ENCODE measurements at regions not wholly inside any gene's neighbourhood (a gene's known extent, or its start where the extent isn't known, plus 50 kb on each side); places are given as distances from the start of the nearest gene placed in this dataset.

- TF ChIP-seq, protein P1, sequence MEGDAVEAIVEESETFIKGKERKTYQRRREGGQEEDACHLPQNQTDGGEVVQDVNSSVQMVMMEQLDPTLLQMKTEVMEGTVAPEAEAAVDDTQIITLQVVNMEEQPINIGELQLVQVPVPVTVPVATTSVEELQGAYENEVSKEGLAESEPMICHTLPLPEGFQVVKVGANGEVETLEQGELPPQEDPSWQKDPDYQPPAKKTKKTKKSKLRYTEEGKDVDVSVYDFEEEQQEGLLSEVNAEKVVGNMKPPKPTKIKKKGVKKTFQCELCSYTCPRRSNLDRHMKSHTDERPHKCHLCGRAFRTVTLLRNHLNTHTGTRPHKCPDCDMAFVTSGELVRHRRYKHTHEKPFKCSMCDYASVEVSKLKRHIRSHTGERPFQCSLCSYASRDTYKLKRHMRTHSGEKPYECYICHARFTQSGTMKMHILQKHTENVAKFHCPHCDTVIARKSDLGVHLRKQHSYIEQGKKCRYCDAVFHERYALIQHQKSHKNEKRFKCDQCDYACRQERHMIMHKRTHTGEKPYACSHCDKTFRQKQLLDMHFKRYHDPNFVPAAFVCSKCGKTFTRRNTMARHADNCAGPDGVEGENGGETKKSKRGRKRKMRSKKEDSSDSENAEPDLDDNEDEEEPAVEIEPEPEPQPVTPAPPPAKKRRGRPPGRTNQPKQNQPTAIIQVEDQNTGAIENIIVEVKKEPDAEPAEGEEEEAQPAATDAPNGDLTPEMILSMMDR (IDR thresholded peaks at IDR 0.05; ENCODE audit: extremely low read depth, insufficient read depth, missing control alignments) = no peak
- in situ Hi-C loops (cut with MboI; ENCODE audit: low pct_unique_long_range_greater_than_20kb, low sequenced_read_pairs, unreplicated experiment) = no loop called here
- DNase-seq (ENCODE audit: low spot score) = no peak
Measured at GRCh38 chr2:226184940-226185615, 614.5 kb downstream of the IRS1 start.

DNA sequence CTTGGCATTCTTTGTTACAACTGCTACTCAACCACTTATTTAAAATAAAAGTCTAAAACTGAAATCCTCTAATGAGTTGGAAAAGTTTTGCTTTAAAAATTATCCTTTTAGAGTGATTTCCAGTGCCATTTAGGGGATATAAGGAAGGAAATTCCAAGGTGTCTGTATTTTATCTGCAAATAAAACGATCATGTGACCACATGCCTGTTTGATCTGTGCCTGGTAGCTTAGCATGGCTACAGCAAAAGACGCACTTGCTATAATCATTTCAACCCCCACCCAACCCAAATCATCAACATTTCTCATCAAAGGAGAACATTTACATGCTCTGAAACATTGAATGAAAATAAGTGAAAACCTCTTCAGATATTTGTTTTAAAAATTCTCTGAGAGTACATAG lies 615.1 kb downstream of the IRS1 start:
- TF ChIP-seq, protein P1 (IDR thresholded peaks at IDR 0.05; ENCODE audit: extremely low read depth, insufficient read depth, missing control alignments) = no peak

GRCh38 chr2:226183550-226183949 lies 616.1 kb downstream of the IRS1 start:
- TF ChIP-seq, protein P1 (IDR thresholded peaks at IDR 0.05; ENCODE audit: extremely low read depth, insufficient read depth, missing control alignments) = no peak
- in situ Hi-C loops (cut with MboI; ENCODE audit: low pct_unique_long_range_greater_than_20kb, low sequenced_read_pairs, unreplicated experiment) = no loop called here
- no peak for DNase-seq (ENCODE audit: low spot score)

More for the DNA sequence above, 615.1 kb downstream of the IRS1 start:
- no peak for DNase-seq (ENCODE audit: low spot score)
- in situ Hi-C loops (cut with MboI; ENCODE audit: low pct_unique_long_range_greater_than_20kb, low sequenced_read_pairs, unreplicated experiment) = no loop called here

DNA sequence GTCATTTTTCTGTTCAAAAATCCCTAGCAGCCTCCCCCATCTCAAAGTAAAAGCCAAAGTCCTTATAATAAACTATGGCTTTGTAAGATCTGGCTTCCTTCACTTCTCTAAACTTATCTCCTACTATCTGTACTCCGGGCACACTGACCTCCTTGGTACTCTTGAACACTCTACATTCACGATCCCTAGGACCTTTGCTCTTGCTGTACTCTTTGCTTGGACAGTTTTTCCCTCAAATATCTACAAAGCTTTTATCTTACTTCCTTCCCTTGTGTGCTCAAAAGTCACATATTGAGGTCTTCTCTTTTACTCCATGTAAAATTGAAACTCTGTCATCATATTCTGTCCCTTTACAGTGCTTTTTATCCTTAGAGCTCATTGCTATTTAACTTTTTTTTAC lies 616.6 kb downstream of the IRS1 start:
- in situ Hi-C loops (cut with MboI; ENCODE audit: low pct_unique_long_range_greater_than_20kb, low sequenced_read_pairs, unreplicated experiment) = no loop called here
- DNase-seq (ENCODE audit: low spot score) = no peak
- TF ChIP-seq, protein P1 (IDR thresholded peaks at IDR 0.05; ENCODE audit: extremely low read depth, insufficient read depth, missing control alignments) = no peak

DNA sequence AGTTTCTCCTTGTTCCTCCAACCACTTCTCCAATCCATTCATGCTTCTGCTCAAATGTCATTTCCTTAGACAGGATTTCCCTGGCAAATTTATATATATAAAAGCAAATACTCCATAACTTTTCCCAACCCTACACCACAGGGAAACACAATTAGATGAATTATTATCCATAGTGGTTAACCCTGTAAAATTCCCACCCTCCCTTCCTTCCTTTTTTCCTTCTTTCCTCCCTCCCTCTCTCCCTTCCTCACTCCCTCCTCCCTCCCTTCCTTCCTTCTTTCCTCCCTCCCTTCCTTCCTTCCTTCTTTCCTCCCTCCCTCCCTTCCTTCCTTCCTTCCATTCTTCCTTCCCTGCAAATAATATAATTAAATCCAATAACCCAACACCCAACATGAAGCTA lies 617.7 kb downstream of the IRS1 start:
- in situ Hi-C loops (cut with MboI; ENCODE audit: low pct_unique_long_range_greater_than_20kb, low sequenced_read_pairs, unreplicated experiment) = no loop called here
- no peak for DNase-seq (ENCODE audit: low spot score)
- TF ChIP-seq, protein P1 (IDR thresholded peaks at IDR 0.05; ENCODE audit: extremely low read depth, insufficient read depth, missing control alignments) = no peak

DNA sequence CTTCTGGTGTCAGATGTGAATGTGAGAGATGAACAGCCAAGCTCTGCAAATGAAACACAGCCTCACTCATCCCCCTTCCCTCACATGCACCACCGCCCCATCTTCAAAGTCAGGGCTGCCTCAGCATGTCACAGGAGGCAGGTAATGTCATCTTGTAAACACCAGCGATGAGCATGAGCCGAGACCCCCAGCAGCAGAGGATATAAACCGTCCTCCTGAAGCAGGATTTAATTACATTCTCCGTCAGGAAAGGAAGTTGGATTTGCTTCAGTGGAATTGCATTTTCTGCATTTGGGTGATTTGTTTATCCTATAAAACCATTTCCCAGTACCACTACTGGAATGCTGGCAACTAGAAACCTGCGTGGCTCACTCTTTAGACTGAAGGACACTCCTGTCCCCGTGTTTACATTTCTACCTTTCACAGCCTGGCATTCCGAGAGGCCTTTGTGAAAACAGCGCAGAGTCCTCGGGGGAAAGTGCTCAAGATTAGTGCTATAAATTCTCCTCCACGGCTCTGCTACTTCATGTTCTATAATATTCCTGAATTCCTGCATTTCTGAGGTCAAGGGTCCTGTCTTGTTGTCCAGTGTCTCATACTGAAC lies 619.2 kb downstream of the IRS1 start:
- no peak for DNase-seq (ENCODE audit: low spot score)
- TF ChIP-seq, protein P1 (IDR thresholded peaks at IDR 0.05; ENCODE audit: extremely low read depth, insufficient read depth, missing control alignments) = no peak
- in situ Hi-C loops (cut with MboI; ENCODE audit: low pct_unique_long_range_greater_than_20kb, low sequenced_read_pairs, unreplicated experiment) = no loop called here
